ENCODE measurements at regions not wholly inside any gene's neighbourhood (a gene's known extent, or its start where the extent isn't known, plus 50 kb on each side); places are given as distances from the start of the nearest gene placed in this dataset.

DNA sequence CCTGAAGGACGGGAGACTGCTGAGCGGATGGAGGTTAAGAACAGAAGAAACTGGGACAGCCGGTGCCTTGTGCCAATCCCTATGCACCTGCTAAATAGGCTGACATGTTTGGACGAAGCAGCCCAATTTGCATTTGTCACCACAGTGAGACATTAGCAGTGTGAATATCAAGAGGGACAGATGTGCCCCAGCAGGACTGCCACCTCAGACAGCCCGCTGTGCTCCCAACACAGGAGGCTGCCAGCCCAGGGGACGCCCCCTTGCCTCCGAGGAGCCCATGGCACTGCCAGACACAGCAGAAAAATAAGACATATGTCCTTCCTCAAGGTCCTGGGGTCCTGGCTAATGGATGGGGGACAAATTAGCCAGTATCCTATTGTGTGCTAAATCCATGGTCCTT lies 306.7 kb upstream of the POU3F3 start:
- Histone ChIP-seq H3K27me3 (no peaks in the 10 kb centered on the region), H3K27ac (no peak overlapping the region), H3K36me3 (no peaks in the 10 kb centered on the region), H3K4me2 (no peak overlapping the region), H3K4me3 (no peak overlapping the region), H4K20me1 (ENCODE audit: low read depth) (no peaks in the 10 kb centered on the region), H2AFZ (replicated peaks) (no peak overlapping the region), H3K79me2 (ENCODE audit: low read depth) (no peaks in the 10 kb centered on the region), H3K4me1 (no peaks in the 10 kb centered on the region), H3K9ac (no peak overlapping the region), H3K9me3 (ENCODE audit: low read depth) (no peaks in the 10 kb centered on the region), H3F3A (ENCODE audit: low read depth) (no peaks in the 10 kb centered on the region)
- Mint-ChIP-seq H3K27me3 (ENCODE audit: insufficient read depth, low read depth) (peaks cover 12% of the 10 kb centered on the region), H3K4me1 (no peaks in the 10 kb centered on the region), H3K4me3 (no peak overlapping the region), H3K27ac (no peak overlapping the region), H3K36me3 (no peaks in the 10 kb centered on the region), H3K9me3 (no peaks in the 10 kb centered on the region)
- no peak for DNase-seq (ENCODE audit: low spot score)
- TF ChIP-seq EZH2phosphoT487 (IDR thresholded peaks at IDR 0.05) (no peak), EZH2 (IDR thresholded peaks at IDR 0.05) (no peak)
- TF ChIP-seq, protein P1, sequence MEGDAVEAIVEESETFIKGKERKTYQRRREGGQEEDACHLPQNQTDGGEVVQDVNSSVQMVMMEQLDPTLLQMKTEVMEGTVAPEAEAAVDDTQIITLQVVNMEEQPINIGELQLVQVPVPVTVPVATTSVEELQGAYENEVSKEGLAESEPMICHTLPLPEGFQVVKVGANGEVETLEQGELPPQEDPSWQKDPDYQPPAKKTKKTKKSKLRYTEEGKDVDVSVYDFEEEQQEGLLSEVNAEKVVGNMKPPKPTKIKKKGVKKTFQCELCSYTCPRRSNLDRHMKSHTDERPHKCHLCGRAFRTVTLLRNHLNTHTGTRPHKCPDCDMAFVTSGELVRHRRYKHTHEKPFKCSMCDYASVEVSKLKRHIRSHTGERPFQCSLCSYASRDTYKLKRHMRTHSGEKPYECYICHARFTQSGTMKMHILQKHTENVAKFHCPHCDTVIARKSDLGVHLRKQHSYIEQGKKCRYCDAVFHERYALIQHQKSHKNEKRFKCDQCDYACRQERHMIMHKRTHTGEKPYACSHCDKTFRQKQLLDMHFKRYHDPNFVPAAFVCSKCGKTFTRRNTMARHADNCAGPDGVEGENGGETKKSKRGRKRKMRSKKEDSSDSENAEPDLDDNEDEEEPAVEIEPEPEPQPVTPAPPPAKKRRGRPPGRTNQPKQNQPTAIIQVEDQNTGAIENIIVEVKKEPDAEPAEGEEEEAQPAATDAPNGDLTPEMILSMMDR (IDR thresholded peaks at IDR 0.05) = no peak

DNA sequence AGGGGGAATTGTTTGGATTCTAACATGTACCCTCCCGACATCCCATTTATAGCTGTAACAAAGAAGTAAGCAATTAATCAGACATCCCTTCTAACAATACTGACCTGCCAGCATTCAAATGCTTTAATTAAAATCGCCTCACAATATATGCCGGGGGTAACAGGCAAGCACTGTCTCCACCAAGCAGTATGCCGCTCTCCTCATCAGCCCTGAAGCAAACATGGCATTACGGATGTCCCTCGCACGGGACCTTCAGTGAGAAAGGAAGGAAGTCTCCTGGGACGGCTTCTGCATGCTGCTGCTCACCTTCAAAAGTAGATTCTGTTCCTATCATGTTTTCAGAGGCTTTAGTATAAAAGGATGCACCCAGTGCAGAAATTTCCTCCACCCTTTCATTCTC lies 292.7 kb upstream of the POU3F3 start:
- no peaks in the 10 kb centered on the region for H3K27me3 ChIP-seq
- H3K4me3 ChIP-seq = no peak overlapping the region
- no peaks in the 10 kb centered on the region for H3K36me3 ChIP-seq
- no peak for DNase-seq (ENCODE audit: low spot score)
- no peak overlapping the region for H3K27ac Mint-ChIP-seq
- H3K36me3 Mint-ChIP-seq = no peaks in the 10 kb centered on the region
- H2AFZ ChIP-seq (replicated peaks) = no peak overlapping the region
- no peaks in the 10 kb centered on the region for H4K20me1 ChIP-seq (ENCODE audit: low read depth)
- no peaks in the 10 kb centered on the region for H3K9me3 ChIP-seq (ENCODE audit: low read depth)
- no peaks in the 10 kb centered on the region for H3K4me1 ChIP-seq
- no peaks in the 10 kb centered on the region for H3K27me3 Mint-ChIP-seq (ENCODE audit: insufficient read depth, low read depth)
- TF ChIP-seq, protein P1 (IDR thresholded peaks at IDR 0.05) = no peak
- TF ChIP-seq EZH2phosphoT487 (IDR thresholded peaks at IDR 0.05) = no peak
- no peak for TF ChIP-seq EZH2 (IDR thresholded peaks at IDR 0.05)
- no peaks in the 10 kb centered on the region for H3K79me2 ChIP-seq (ENCODE audit: low read depth)
- no peak overlapping the region for H3K4me2 ChIP-seq
- H3K4me3 Mint-ChIP-seq = no peak overlapping the region
- no peak overlapping the region for H3K27ac ChIP-seq
- H3K4me1 Mint-ChIP-seq = no peaks in the 10 kb centered on the region
- H3K9ac ChIP-seq = no peak overlapping the region
- no peaks in the 10 kb centered on the region for H3F3A ChIP-seq (ENCODE audit: low read depth)
- no peaks in the 10 kb centered on the region for H3K9me3 Mint-ChIP-seq

DNA sequence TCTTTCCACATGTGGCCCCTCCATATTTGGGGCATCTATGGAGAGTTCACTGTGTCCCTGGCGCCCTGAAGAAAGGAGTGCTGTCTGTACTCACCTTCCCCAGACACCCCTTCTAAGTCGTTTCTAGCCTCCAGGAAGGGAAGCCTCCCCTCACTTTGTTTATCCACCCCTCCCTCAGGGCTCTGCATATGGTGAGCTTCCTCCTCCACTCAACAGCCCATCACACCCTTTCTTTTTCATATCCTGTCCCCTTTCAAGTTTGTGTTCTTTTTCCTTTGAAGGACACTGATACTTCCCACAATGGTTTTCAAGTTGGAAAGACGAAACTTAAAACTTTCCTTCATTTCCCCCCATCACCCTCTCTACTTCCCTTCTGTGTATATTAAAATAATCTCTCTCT lies 291.4 kb upstream of the POU3F3 start:
- Histone ChIP-seq H3K27ac (no peak overlapping the region), H3K27me3 (no peaks in the 10 kb centered on the region), H2AFZ (replicated peaks) (no peak overlapping the region), H4K20me1 (ENCODE audit: low read depth) (no peaks in the 10 kb centered on the region), H3K4me1 (no peaks in the 10 kb centered on the region), H3K4me3 (no peak overlapping the region), H3K79me2 (ENCODE audit: low read depth) (no peaks in the 10 kb centered on the region), H3K9me3 (ENCODE audit: low read depth) (no peaks in the 10 kb centered on the region), H3K9ac (no peak overlapping the region), H3K4me2 (no peak overlapping the region), H3F3A (ENCODE audit: low read depth) (no peaks in the 10 kb centered on the region), H3K36me3 (no peaks in the 10 kb centered on the region)
- no peak overlapping the region for H3K4me3 Mint-ChIP-seq
- H3K27me3 Mint-ChIP-seq (ENCODE audit: insufficient read depth, low read depth) = no peaks in the 10 kb centered on the region
- H3K9me3 Mint-ChIP-seq = no peaks in the 10 kb centered on the region
- DNase-seq (ENCODE audit: low spot score) = no peak
- H3K27ac Mint-ChIP-seq = no peak overlapping the region
- no peak for TF ChIP-seq EZH2 (IDR thresholded peaks at IDR 0.05)
- no peak for TF ChIP-seq EZH2phosphoT487 (IDR thresholded peaks at IDR 0.05)
- TF ChIP-seq, protein P1 (IDR thresholded peaks at IDR 0.05) = no peak
- H3K4me1 Mint-ChIP-seq = no peaks in the 10 kb centered on the region
- no peaks in the 10 kb centered on the region for H3K36me3 Mint-ChIP-seq

All from neural progenitor cell (in vitro differentiated cells).